Esophagus (tissue), 2 donors: ENCODE measurements at regions not wholly inside any gene's neighbourhood (a gene's known extent, or its start where the extent isn't known, plus 50 kb on each side); places are given as distances from the start of the nearest gene placed in this dataset.
"Not testable (repeated sequence)": the region's sequence is repeated elsewhere in the genome, so short reads cannot be mapped to it uniquely, and the experiment has no call there.

ENCODE experiments used
- H3K27ac ChIP-seq, 2 donors: one replicate each; pipeline ENCODE4 v1.5.1; 2013; ENCODE audit warnings: low read depth in 2 of 2, mild to moderate bottlenecking in 2 of 2, inconsistent platforms in 1 of 2, low read length in 1 of 2, moderate library complexity in 1 of 2
- H3K27me3 ChIP-seq, 2 donors: one replicate each; pipeline ENCODE4 v1.6.1; 2013; ENCODE audit warnings: low read length in 2 of 2, control low read depth in 1 of 2, mild to moderate bottlenecking in 1 of 2; ENCODE audit not compliant: insufficient read depth in 2 of 2, control insufficient read depth in 1 of 2
- H3K36me3 ChIP-seq, 2 donors: one replicate each; pipeline ENCODE4 v1.6.1; 2013; ENCODE audit warnings: low read length in 1 of 2; ENCODE audit not compliant: control insufficient read depth in 2 of 2, insufficient read depth in 2 of 2
- H3K4me1 ChIP-seq, 2 donors: one replicate each; pipeline ENCODE4 v1.6.1; 2013; ENCODE audit warnings: low read length in 1 of 2; ENCODE audit not compliant: control insufficient read depth in 2 of 2, insufficient read depth in 2 of 2
- H3K4me3 ChIP-seq, 2 donors: one replicate each; pipeline ENCODE4 v1.5.1; 2013; ENCODE audit warnings: low read length in 2 of 2, mild to moderate bottlenecking in 2 of 2, low read depth in 1 of 2, moderate library complexity in 1 of 2
- H3K9me3 ChIP-seq, 2 donors: one replicate each; pipeline ENCODE4 v1.6.1; 2013; ENCODE audit warnings: mild to moderate bottlenecking in 2 of 2, low read depth in 1 of 2, low read length in 1 of 2, moderate library complexity in 1 of 2; ENCODE audit not compliant: control insufficient read depth in 2 of 2, insufficient read depth in 1 of 2
- WGBS, 2 donors: extraction: QIAGEN DNeasy Blood & Tissue Kit; methylation state at CpG; one replicate each; pipeline ENCODE4 v1.1.7; 2013; 5-methylcytosine and 5-hydroxymethylcytosine counted together
- donor health status: healthy with polysubstance abuse.
- donor health status: Bipolar disorder and iron deficiency.

DNA sequence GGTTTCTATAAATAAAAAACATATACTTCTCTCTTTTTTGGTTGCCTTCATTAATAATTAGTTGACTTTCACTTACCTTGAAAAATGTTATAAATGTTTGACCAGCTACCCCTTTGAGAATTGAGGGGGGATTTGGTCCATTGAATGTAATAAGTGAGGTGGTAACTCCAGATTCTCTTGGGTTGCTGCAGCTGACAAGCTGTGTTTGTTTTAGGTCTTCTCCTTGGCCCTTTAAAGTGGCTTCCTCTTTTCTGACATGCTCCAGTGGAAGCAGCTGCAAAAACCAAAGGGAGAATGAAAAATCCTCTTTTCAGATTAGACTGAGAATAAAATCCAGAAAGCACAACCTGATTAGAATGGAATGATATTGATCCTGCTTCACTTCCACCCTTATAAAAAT is 410.5 kb downstream of the TMEM38B start:
- no peaks in the 10 kb centered on the region for H3K27me3 ChIP-seq
- no peaks in the 10 kb centered on the region for H3K4me1 ChIP-seq
- no peaks in the 10 kb centered on the region for H3K9me3 ChIP-seq
- H3K36me3 ChIP-seq: no peaks in the 10 kb centered on the region
- no peak overlapping the region for H3K27ac ChIP-seq
- no peak overlapping the region for H3K4me3 ChIP-seq

DNA sequence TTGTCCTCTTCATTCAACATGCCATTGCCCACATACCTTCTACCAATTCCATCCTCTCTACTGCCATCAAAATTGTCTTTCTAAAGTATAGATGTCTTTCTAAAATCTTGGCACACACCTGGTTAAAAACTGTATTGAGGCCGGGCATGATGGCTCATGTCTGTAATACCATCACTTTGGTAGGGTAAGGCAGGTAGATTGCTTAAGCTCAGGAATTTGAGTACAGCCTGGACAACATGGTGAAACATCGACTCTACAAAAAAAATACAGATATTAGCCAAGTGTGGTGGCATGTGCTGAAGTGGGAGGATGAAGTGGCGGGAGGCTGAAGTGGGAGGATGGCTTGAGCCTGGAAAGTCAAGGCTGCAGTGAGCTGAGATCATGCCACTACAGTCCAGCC is 412.1 kb downstream of the TMEM38B start:
- Histone ChIP-seq H3K27me3 (no peaks in the 10 kb centered on the region), H3K4me1 (no peaks in the 10 kb centered on the region), H3K27ac (no peak overlapping the region), H3K4me3 (no peak overlapping the region), H3K9me3 (no peaks in the 10 kb centered on the region), H3K36me3 (no peaks in the 10 kb centered on the region)
- WGBS, 2 donors: 81 to 82% methylated on average over 3 of the region's 3 CpGs

DNA sequence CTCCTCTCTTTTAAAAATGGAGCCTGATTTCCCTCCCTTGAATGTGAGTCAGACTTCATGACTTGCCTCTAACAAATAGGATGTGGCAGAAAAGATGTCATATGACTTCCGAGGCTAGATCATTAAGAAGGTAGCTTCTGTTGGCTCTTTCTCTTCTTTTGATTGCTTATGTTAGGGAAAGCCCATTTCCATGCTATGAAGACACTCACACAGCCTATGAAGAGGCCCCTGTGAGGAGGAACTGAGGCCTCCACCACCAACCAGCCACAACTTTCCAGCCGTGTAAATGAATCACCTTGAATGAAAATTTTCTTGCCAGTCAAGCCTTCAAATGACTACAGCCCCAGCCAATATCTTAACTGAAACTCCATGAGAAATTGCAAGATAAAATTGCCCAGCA is 413.4 kb downstream of the TMEM38B start:
- Histone ChIP-seq H3K9me3 (no peaks in the 10 kb centered on the region), H3K27ac (no peak overlapping the region), H3K27me3 (no peaks in the 10 kb centered on the region), H3K4me3 (no peak overlapping the region), H3K36me3 (no peaks in the 10 kb centered on the region), H3K4me1 (no peaks in the 10 kb centered on the region)
- WGBS, 2 donors: 45 to 76% methylated on average over 2 of the region's 2 CpGs

DNA sequence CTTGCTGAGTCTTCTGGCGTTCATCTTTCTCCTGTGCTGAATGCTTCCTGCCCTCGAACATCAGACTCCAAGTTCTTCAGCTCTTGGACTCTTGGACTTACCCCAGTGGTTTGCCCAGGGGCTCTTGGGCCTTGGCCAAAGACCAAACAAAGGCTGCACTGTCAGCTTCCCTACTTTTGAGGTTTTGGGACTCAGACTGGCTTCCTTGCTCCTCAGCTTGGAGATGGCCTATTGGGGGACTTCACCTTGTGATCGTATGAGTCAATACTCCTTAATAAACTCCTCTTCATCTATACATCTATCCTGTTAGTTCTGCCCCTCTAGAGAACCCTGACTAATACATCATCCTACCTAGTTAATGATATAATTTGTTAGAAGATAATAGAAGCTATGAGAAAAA is 415.4 kb downstream of the TMEM38B start:
- not testable (repeated sequence) for H3K4me3 ChIP-seq, H3K4me1 ChIP-seq, H3K36me3 ChIP-seq, H3K27ac ChIP-seq, H3K27me3 ChIP-seq, H3K9me3 ChIP-seq
- WGBS, 2 donors: 68 to 69% methylated on average over 3 of the region's 3 CpGs

DNA sequence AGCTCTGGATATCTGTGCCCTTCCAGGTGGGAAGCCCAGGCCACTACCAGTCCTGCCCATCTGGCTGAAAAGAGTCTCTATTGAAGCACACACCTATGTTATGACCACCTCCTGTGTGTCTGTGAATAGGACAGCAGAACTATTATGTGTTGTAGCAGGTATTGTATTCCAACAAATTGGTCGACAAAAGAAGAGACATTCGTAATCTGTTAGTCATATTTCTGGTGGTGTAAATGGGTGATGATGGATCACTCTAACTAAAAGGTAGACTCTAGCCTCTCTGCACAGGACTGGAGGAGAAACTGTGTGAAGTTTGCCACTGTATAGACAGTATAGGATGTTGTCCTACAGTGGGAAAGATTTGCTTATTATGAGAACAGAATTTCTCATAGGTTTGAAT is 416.1 kb downstream of the TMEM38B start:
- Histone ChIP-seq H3K27ac (no peak overlapping the region), H3K4me3 (no peak overlapping the region), H3K27me3 (no peaks in the 10 kb centered on the region), H3K9me3 (no peaks in the 10 kb centered on the region), H3K4me1 (no peaks in the 10 kb centered on the region), H3K36me3 (no peaks in the 10 kb centered on the region)
- WGBS, 2 donors: 82 to 91% methylated on average over 2 of the region's 2 CpGs

DNA sequence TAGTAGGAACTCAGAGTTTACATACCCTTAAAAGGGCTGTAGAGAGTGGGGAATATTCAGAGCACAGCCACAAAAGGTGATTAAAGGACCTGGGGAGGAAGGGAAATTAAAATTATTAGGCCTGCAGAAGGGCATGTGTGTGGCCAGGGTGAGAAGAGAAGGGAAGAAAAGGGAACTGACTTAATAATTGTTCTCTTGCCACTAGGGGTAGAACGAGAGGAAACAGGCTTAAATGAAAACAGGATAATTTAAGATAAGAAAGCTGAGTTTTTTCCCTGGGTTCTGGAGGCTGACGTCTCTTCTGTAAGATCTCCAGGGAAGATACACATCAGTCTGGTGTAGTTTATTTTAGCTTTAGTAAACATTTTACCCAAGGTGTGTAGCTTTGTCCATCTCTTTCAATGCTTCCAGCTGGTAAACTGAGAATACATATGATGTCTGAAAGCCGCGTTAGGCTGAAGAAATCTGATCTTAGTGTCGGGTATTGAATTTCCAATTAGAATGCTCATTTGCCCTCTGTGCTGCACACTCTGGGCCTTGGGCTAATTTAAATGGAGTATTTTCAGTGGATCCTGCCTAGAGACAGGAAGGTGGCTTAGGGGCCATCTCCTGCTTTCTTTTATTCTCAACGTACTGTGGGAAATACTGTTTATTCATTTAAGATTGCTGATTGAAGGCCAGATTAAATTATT is 416.8 kb downstream of the TMEM38B start:
- Histone ChIP-seq H3K4me1 (no peaks in the 10 kb centered on the region), H3K9me3 (no peaks in the 10 kb centered on the region), H3K36me3 (no peaks in the 10 kb centered on the region), H3K27ac (no peak overlapping the region), H3K27me3 (no peaks in the 10 kb centered on the region), H3K4me3 (no peak overlapping the region)
- 33 to 42% methylated on average over 6 of the region's 6 CpGs for WGBS, 2 donors

DNA sequence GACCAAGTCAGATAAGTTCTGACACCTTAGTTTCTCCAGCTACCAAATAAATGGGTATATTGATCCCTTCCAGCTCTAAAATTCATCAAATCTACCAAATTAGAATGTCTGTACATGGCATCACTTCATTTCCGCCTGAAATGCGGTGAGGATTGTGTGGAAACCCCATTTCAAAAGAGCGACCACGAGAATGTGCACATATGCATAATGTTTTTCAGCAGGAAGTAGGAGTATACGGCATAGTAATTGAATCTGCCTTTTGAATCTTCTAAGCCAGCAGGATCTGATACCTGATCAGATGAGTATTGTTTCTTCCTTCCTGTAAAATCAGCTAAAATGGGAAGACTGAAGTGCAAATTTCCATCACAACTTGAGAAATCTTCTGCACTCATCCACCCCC is 418.6 kb downstream of the TMEM38B start:
- Histone ChIP-seq H3K27me3 (no peaks in the 10 kb centered on the region), H3K4me1 (no peaks in the 10 kb centered on the region), H3K27ac (no peak overlapping the region), H3K4me3 (no peak overlapping the region), H3K9me3 (no peaks in the 10 kb centered on the region), H3K36me3 (no peaks in the 10 kb centered on the region)
- WGBS, 2 donors: 82 to 87% methylated on average over 5 of the region's 5 CpGs

DNA sequence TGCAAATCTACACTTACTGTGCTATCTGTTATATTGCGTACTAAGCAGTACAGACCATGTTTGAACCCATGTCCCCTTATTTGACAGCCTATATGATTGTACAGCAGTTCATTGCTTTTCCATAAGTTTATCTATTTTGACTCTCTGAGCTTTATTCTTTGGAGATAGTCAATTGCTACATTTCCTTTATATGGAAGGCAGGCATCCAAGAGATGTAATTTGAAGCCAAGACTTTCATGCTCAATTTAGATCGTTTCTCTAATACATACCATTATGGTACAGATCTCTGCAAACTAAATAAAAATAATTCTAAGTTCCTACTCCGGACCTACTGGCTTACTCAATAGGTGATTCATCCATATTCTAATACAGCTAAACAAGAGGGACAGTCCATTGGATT is 424.8 kb downstream of the TMEM38B start:
- no peaks in the 10 kb centered on the region for H3K27me3 ChIP-seq
- 58 to 65% methylated on average over 3 of the region's 3 CpGs for WGBS, 2 donors
- no peak overlapping the region for H3K4me3 ChIP-seq
- no peaks in the 10 kb centered on the region for H3K9me3 ChIP-seq
- H3K27ac ChIP-seq: no peak overlapping the region
- H3K36me3 ChIP-seq: no peaks in the 10 kb centered on the region
- no peaks in the 10 kb centered on the region for H3K4me1 ChIP-seq

DNA sequence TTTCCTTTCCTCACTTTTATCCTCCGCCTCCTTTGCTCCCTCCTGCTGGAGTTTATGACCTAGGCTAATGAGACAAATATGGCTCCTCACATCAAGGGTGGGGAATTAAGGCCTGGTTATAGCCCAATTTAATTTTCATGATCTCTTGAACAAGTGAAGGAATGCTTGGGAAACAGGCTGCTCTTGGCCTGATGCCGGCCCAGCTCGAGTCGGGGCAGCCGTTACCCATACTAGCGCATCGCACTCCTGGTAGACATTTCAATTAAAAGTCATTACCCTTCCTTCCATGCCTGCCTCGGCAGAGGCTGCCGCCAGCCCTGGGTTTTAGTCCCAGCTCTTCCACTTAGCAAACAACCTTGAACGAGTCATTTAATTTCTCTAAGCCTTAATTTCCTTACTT is 425.7 kb downstream of the TMEM38B start:
- 88 to 93% methylated on average over 10 of the region's 10 CpGs for WGBS, 2 donors
- Histone ChIP-seq H3K4me3 (no peak overlapping the region), H3K4me1 (no peaks in the 10 kb centered on the region), H3K27ac (no peak overlapping the region), H3K9me3 (no peaks in the 10 kb centered on the region), H3K27me3 (no peaks in the 10 kb centered on the region), H3K36me3 (no peaks in the 10 kb centered on the region)

DNA sequence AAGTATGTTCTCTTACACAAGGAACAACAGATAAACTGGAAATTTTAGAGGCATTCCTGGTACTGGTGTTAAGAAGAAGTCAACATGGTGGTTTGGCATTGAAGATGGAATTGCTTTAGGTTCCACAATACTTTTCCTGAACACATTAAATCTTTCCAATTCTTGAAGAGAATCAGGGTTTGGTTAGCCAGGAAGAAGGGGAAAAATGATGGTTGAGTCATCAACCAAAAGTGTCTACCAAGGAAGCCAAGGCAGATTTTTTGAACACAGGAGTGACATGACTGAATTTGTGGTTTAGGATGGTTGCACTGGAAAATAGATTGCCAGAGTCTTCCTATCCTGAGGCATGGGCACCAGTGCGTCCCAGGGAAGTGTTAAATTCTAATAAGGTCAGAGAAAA is 433.4 kb downstream of the TMEM38B start:
- Histone ChIP-seq H3K9me3 (no peaks in the 10 kb centered on the region), H3K36me3 (no peaks in the 10 kb centered on the region), H3K27ac (no peak overlapping the region), H3K4me3 (no peak overlapping the region), H3K27me3 (no peaks in the 10 kb centered on the region), H3K4me1 (no peaks in the 10 kb centered on the region)
- WGBS, 2 donors: 62 to 73% methylated on average over 1 of the region's 1 CpG
